CD8-positive, alpha-beta memory T cell (primary cell): ENCODE measurements at regions not wholly inside any gene's neighbourhood (a gene's known extent, or its start where the extent isn't known, plus 50 kb on each side); places are given as distances from the start of the nearest gene placed in this dataset.
"Not testable (repeated sequence)": the region's sequence is repeated elsewhere in the genome, so short reads cannot be mapped to it uniquely, and the experiment has no call there.

Experiments
- CTCF ChIA-PET: fragments of 350-600 bp; sonication (Branson Sonifier 250); formaldehyde crosslinking; loops from one replicate; lab custom pipeline; 2021; ENCODE audit warnings: antibody characterized with exemption; lab: Charles Lee
- POLR2A ChIA-PET: fragments of 350-600 bp; sonication (Branson Sonifier 250); formaldehyde crosslinking; loops from one replicate; lab custom pipeline; 2021; ENCODE audit warnings: antibody characterized with exemption; lab: Charles Lee
- DNase-seq, 5 donors: peaks; one replicate each; pipeline versions ENCODE4 v3.0.0 to v3.0.0-alpha.2; 2020 to 2022; ENCODE audit warnings: mixed read lengths in 1 of 5
- H3K27ac ChIP-seq: one replicate; pipeline ENCODE4 v1.7.0; 2013; ENCODE audit warnings: low read depth, mild to moderate bottlenecking, low read length, moderate library complexity
- H3K27me3 ChIP-seq: 2 replicates; pipeline ENCODE4 v1.7.0; 2013; ENCODE audit warnings: low read length, mild to moderate bottlenecking; ENCODE audit not compliant: insufficient read depth, poor library complexity, severe bottlenecking
- H3K36me3 ChIP-seq: 2 replicates; pipeline ENCODE4 v1.7.0; 2013; ENCODE audit warnings: mild to moderate bottlenecking, low read length, moderate library complexity; ENCODE audit not compliant: insufficient read depth
- H3K4me1 ChIP-seq: 2 replicates; pipeline ENCODE4 v1.7.0; 2013; ENCODE audit warnings: mild to moderate bottlenecking, low read length, moderate library complexity; ENCODE audit not compliant: insufficient read depth
- H3K4me3 ChIP-seq: 2 replicates; pipeline ENCODE4 v1.7.0; 2013; ENCODE audit warnings: mild to moderate bottlenecking, low read length
- H3K9me3 ChIP-seq: 2 replicates; pipeline ENCODE4 v1.7.0; 2013; ENCODE audit warnings: mild to moderate bottlenecking, low read length
- H3K27ac Mint-ChIP-seq, 8 donors: one replicate each; pipeline ENCODE4 v1.8.0; 2020 to 2021; ENCODE audit warnings: mixed read lengths in 8 of 8, mild to moderate bottlenecking in 6 of 8, inconsistent platforms in 3 of 8, moderate library complexity in 3 of 8
- H3K27me3 Mint-ChIP-seq, 2 donors: one replicate each; pipeline ENCODE4 v1.8.0; 2020 to 2021; ENCODE audit warnings: mixed read lengths in 2 of 2, mild to moderate bottlenecking in 1 of 2, moderate library complexity in 1 of 2
- H3K36me3 Mint-ChIP-seq, 3 donors: one replicate each; pipeline ENCODE4 v1.8.0; 2020 to 2021; ENCODE audit warnings: mixed read lengths in 3 of 3, inconsistent platforms in 1 of 3, mild to moderate bottlenecking in 1 of 3
- H3K4me1 Mint-ChIP-seq, 3 donors: one replicate each; pipeline ENCODE4 v1.8.0; 2020 to 2021; ENCODE audit warnings: mixed read lengths in 3 of 3, inconsistent platforms in 1 of 3, mild to moderate bottlenecking in 1 of 3
- H3K4me3 Mint-ChIP-seq, 7 donors: one replicate each; pipeline ENCODE4 v1.8.0; 2020 to 2021; ENCODE audit warnings: mixed read lengths in 7 of 7, mild to moderate bottlenecking in 6 of 7, moderate library complexity in 4 of 7, inconsistent platforms in 2 of 7
- H3K9me3 Mint-ChIP-seq, 5 donors: one replicate each; pipeline ENCODE4 v1.8.0; 2020 to 2022; ENCODE audit warnings: mixed read lengths in 5 of 5, mild to moderate bottlenecking in 3 of 5, moderate library complexity in 2 of 5, inconsistent platforms in 1 of 5

DNA sequence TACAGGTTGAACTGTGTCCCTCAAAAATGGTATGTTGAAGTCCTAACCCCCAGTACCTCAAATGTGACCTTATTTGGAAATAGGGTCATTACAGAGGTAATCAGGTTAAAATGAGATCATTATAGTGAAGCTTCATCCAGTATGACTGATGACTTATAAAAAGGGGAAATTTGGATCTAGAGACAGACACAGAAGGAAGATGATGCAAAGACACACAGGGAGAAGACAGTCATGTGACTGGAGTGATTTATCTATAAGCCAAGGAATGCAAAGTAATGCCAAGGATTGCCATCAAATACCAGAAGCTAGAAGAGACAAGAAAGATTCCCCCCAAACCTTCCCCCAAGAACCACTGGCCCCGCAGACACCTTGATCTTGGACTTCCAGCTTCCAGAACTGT, 155.2 kb downstream of the RBMX2 start:
- Histone ChIP-seq H3K27me3 (no peaks in the 10 kb centered on the region), H3K27ac (no peak overlapping the region), H3K36me3 (no peaks in the 10 kb centered on the region), H3K9me3 (no peaks in the 10 kb centered on the region), H3K4me3 (no peak overlapping the region), H3K4me1 (no peaks in the 10 kb centered on the region)
- no peak for DNase-seq
- Mint-ChIP-seq H3K9me3 (no peaks in the 10 kb centered on the region), H3K36me3 (no peaks in the 10 kb centered on the region), H3K27me3 (peaks cover 15 to 20% of the 10 kb centered on the region in 2 donors), H3K27ac (no peak overlapping the region), H3K4me3 (no peak overlapping the region), H3K4me1 (no peaks in the 10 kb centered on the region)
- ChIA-PET CTCF (no interaction called here), POLR2A (no interaction called here)

DNA sequence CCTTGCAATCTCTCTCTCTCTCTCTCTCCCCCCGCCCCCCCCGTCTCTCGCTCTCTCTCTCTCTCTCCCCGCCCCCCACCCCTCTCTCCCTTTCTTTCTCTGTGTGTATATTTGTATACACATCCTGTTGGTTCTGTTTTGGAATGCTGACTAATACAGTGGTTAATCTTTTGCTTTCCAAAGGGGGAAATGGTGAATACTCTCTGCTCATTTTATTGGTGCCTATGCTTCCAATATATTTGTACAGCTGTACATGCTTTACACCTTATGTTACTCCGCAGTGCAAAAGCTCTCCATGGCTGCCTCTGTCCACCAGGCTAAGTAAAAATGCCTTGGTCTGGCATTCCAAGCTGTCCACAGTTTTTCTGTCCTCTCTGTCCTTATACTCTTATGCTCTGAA, 158.8 kb downstream of the RBMX2 start:
- Histone ChIP-seq H3K27me3 (no peaks in the 10 kb centered on the region), H3K4me1 (no peaks in the 10 kb centered on the region), H3K36me3 (no peaks in the 10 kb centered on the region), H3K4me3 (no peak overlapping the region), H3K9me3 (no peaks in the 10 kb centered on the region), H3K27ac (no peak overlapping the region)
- no peak overlapping the region for H3K27ac Mint-ChIP-seq
- no peak overlapping the region for H3K4me3 Mint-ChIP-seq
- ChIA-PET CTCF (no interaction called here), POLR2A (no interaction called here)
- H3K27me3 Mint-ChIP-seq = peaks cover 0 to 18% of the 10 kb centered on the region in 2 donors
- peaks cover 0 to 3% (median 0%) of the 10 kb centered on the region in 5 donors for H3K9me3 Mint-ChIP-seq
- DNase-seq = no peak
- no peaks in the 10 kb centered on the region for H3K4me1 Mint-ChIP-seq
- no peaks in the 10 kb centered on the region for H3K36me3 Mint-ChIP-seq

DNA sequence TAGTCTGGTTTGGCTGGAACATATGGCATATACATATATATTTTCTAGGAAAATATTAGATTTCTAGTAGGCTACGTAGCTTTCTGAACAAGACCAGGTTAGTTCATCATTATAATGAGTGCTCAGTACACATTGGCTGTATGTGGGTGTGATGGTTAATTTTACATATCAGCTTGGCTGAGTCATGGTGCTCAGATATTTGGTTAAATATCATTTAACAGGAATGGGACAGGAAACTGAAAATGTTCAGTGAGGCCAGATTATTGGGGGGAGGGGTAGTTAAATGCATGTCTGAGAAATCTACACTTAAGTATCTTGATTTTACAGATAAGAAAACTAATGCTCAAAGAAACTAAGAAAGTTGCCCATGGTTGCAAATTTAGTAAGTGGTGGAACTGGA, 160.1 kb downstream of the RBMX2 start:
- CTCF ChIA-PET = no interaction called here
- Mint-ChIP-seq H3K36me3 (no peaks in the 10 kb centered on the region), H3K9me3 (peaks cover 0 to 3% (median 0%) of the 10 kb centered on the region in 5 donors)

DNA sequence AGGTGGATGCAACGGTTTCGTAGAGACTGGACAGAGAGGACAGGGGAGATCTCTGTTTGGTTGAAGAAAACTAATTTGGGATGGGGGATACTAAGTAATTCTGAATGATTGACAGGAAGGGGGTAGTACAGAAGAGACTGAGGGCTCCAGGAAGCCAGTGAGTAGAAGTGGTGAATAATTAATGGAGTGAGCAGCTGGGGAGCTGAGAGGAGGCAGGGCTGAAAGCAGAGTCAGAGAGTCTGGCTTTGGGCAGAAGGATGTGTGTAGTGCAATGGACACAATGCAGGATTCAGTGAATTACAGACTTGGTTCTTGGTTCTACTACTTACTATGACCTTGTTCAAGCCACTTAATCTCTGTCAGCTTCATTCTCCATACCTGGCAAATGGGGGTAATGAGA, 161.7 kb downstream of the RBMX2 start:
- H3K27ac Mint-ChIP-seq = no peak overlapping the region

More for the DNA sequence above, 160.1 kb downstream of the RBMX2 start:
- Histone ChIP-seq H3K4me3 (no peak overlapping the region), H3K4me1 (no peaks in the 10 kb centered on the region), H3K9me3 (no peaks in the 10 kb centered on the region), H3K27ac (no peak overlapping the region), H3K27me3 (no peaks in the 10 kb centered on the region), H3K36me3 (no peaks in the 10 kb centered on the region)
- Mint-ChIP-seq H3K27me3 (peaks cover 0 to 15% of the 10 kb centered on the region in 2 donors), H3K4me3 (no peak overlapping the region), H3K4me1 (no peaks in the 10 kb centered on the region), H3K27ac (no peak overlapping the region)
- POLR2A ChIA-PET = no interaction called here
- no peak for DNase-seq

DNA sequence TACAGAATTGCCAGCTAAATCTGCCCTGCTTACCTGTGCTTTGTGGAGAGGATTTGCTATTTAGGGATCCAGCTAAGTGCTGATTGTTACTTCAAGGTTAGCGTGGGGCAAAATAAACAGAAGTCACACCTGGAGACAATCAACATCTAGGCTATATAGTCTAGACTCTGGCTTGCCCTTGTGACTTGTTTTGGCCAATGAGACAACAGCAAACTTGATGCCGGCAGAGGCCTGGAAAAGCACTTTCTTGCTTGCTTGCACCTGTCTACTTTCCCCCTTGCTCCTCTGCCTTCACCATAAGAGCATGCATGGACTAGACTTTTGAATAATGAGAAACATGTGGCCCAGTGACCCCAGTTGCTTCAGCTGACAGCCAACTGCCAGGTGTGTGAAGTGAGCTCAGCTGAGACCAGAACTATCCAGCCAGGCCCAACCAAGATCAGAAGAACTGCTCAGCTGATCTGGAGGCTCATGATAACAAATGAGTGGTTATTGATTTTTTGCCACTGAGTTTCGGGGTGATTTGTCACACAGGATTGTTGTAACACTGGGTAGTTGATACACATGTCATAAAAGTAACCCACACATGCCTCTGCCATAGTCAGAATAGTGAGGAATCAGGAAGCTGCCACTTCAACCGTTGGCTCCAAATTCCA, 164.4 kb downstream of the RBMX2 start:
- Histone ChIP-seq H3K9me3 (no peaks in the 10 kb centered on the region), H3K27ac (no peak overlapping the region), H3K27me3 (no peaks in the 10 kb centered on the region), H3K4me1 (no peaks in the 10 kb centered on the region), H3K36me3 (no peaks in the 10 kb centered on the region), H3K4me3 (no peak overlapping the region)
- Mint-ChIP-seq H3K36me3 (no peaks in the 10 kb centered on the region), H3K27me3 (peaks cover 0 to 11% of the 10 kb centered on the region in 2 donors), H3K4me1 (no peaks in the 10 kb centered on the region), H3K27ac (peak overlapping the region in 1 of 8 donors; percentile 7), H3K9me3 (peaks cover 0 to 3% (median 0%) of the 10 kb centered on the region in 5 donors), H3K4me3 (no peak overlapping the region)
- ChIA-PET CTCF (no interaction called here), POLR2A (no interaction called here)
- DNase-seq = no peak

More for the DNA sequence above, 161.7 kb downstream of the RBMX2 start:
- ChIA-PET POLR2A (no interaction called here), CTCF (no interaction called here)
- no peaks in the 10 kb centered on the region for H3K4me1 ChIP-seq
- no peak overlapping the region for H3K27ac ChIP-seq
- no peak for DNase-seq
- peaks cover 0 to 15% of the 10 kb centered on the region in 2 donors for H3K27me3 Mint-ChIP-seq
- H3K27me3 ChIP-seq = no peaks in the 10 kb centered on the region
- H3K9me3 ChIP-seq = no peaks in the 10 kb centered on the region
- H3K4me3 Mint-ChIP-seq = no peak overlapping the region
- H3K36me3 ChIP-seq = no peaks in the 10 kb centered on the region
- H3K4me3 ChIP-seq = no peak overlapping the region
- no peaks in the 10 kb centered on the region for H3K36me3 Mint-ChIP-seq
- H3K4me1 Mint-ChIP-seq = no peaks in the 10 kb centered on the region
- H3K9me3 Mint-ChIP-seq = peaks cover 0 to 3% (median 0%) of the 10 kb centered on the region in 5 donors

DNA sequence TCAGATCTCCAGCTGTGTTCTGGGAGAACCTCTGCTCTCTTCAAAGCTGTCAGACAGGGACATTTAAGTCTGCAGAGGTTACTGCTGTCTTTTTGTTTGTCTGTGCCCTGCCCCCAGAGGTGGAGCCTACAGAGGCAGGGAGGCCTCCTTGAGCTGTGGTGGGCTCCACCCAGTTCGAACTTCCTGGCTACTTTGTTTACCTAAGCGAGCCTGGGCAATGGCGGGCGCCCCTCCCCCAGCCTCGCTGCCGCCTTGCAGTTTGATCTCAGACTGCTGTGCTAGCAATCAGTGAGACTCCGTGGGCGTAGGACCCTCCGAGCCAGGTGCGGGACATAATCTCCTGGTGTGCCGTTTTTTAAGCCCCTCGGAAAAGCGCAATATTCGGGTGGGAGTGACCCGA, 171.2 kb downstream of the RBMX2 start:
- H3K4me3 ChIP-seq, CTCF ChIA-PET: not testable (repeated sequence)

More for the DNA sequence above, 171.2 kb downstream of the RBMX2 start:
- H3K27me3 Mint-ChIP-seq = peaks cover 11 to 16% of the 10 kb centered on the region in 2 donors
- H3K4me3 Mint-ChIP-seq, H3K27ac ChIP-seq, H3K36me3 Mint-ChIP-seq, H3K9me3 Mint-ChIP-seq, H3K4me1 Mint-ChIP-seq, H3K27me3 ChIP-seq, DNase-seq, H3K36me3 ChIP-seq, H3K27ac Mint-ChIP-seq, POLR2A ChIA-PET, H3K4me1 ChIP-seq, H3K9me3 ChIP-seq: not testable (repeated sequence)
